Lower lobe of right lung (tissue), 2 donors: ENCODE measurements at regions not wholly inside any gene's neighbourhood (a gene's known extent, or its start where the extent isn't known, plus 50 kb on each side); places are given as distances from the start of the nearest gene placed in this dataset.

Experiments
- ATAC-seq, 2 donors: fragments of 200-7000 bp; cut with Tn5 transposase; one replicate each; pipeline ENCODE4 v1.9.1; 2020 to 2022; ENCODE audit warnings: mild to moderate bottlenecking in 2 of 2, moderate library complexity in 2 of 2
- DNase-seq: peaks from one replicate; pipeline ENCODE4 v3.0.0-alpha.2; 2020
- H3K27ac ChIP-seq: fragments of 200-600 bp; one replicate; pipeline ENCODE4 v1.8.0; 2022
- H3K27me3 ChIP-seq: fragments of 200-600 bp; one replicate; pipeline ENCODE4 v1.8.0; 2022; ENCODE audit warnings: low read depth
- H3K36me3 ChIP-seq: fragments of 200-600 bp; one replicate; pipeline ENCODE4 v1.8.0; 2022; ENCODE audit warnings: mild to moderate bottlenecking
- H3K4me1 ChIP-seq: fragments of 200-600 bp; one replicate; pipeline ENCODE4 v1.8.0; 2022
- H3K4me3 ChIP-seq: fragments of 200-600 bp; one replicate; pipeline ENCODE4 v1.8.0; 2022; ENCODE audit warnings: mild to moderate bottlenecking
- H3K9me3 ChIP-seq: fragments of 200-600 bp; one replicate; pipeline ENCODE4 v1.8.0; 2022
- CTCF ChIP-seq: fragments of 200-600 bp; IDR thresholded peaks from one replicate; pipeline ENCODE4 v1.8.0; 2022; ENCODE audit warnings: antibody characterized with exemption, mild to moderate bottlenecking
- intact Hi-C: fragments of 100-400 bp; cut with DNase I; formaldehyde crosslinking; loops from one replicate; pipeline ENCODE4 v1.11.0; 2022
- donor health status: DM: no; HTN: yes; CAD: no; lungs with severe emphysema.

GRCh38 chrX:10042055-10042454 lies 74.9 kb downstream of the CLDN34 start:
- TF ChIP-seq CTCF = no peak
- H3K4me1 ChIP-seq = peaks cover 14% of the 10 kb centered on the region
- intact Hi-C loops = no loop called here
- H3K4me3 ChIP-seq = no peak overlapping the region
- no peaks in the 10 kb centered on the region for H3K36me3 ChIP-seq
- no peak overlapping the region for H3K27ac ChIP-seq
- DNase-seq = no peak
- no peaks in the 10 kb centered on the region for H3K9me3 ChIP-seq
- no peaks in the 10 kb centered on the region for H3K27me3 ChIP-seq
- no peak for ATAC-seq

- intact Hi-C loops = no loop called here
These were observed 76.2 kb downstream of the CLDN34 start for GRCh38 chrX:10043386-10043785.

GRCh38 chrX:10044021-10044420 lies 76.9 kb downstream of the CLDN34 start:
- intact Hi-C loops = no loop called here
- no peak for TF ChIP-seq CTCF
- no peak for DNase-seq

More at GRCh38 chrX:10043386-10043785, 76.2 kb downstream of the CLDN34 start:
- no peaks in the 10 kb centered on the region for H3K36me3 ChIP-seq
- peaks cover 14% of the 10 kb centered on the region for H3K4me1 ChIP-seq
- DNase-seq (no peak), ATAC-seq (no peak)
- no peaks in the 10 kb centered on the region for H3K9me3 ChIP-seq
- TF ChIP-seq CTCF = no peak
- H3K4me3 ChIP-seq = no peak overlapping the region
- H3K27ac ChIP-seq = no peak overlapping the region
- H3K27me3 ChIP-seq = no peaks in the 10 kb centered on the region

GRCh38 chrX:10045327-10046000 lies 78.3 kb downstream of the CLDN34 start:
- Histone ChIP-seq H3K4me1 (peaks cover 29% of the 10 kb centered on the region), H3K9me3 (no peaks in the 10 kb centered on the region), H3K27ac (peak overlapping the region; percentile 24), H3K27me3 (no peaks in the 10 kb centered on the region), H3K36me3 (no peaks in the 10 kb centered on the region), H3K4me3 (no peak overlapping the region)
- no peak for TF ChIP-seq CTCF
- ATAC-seq (no peak), DNase-seq (no peak)
- intact Hi-C loops = no loop called here

More at GRCh38 chrX:10044021-10044420, 76.9 kb downstream of the CLDN34 start:
- Histone ChIP-seq H3K27ac (no peak overlapping the region), H3K27me3 (no peaks in the 10 kb centered on the region), H3K4me3 (no peak overlapping the region), H3K9me3 (no peaks in the 10 kb centered on the region), H3K36me3 (no peaks in the 10 kb centered on the region), H3K4me1 (peaks cover 18% of the 10 kb centered on the region)
- ATAC-seq = no peak

- DNase-seq (no peak), ATAC-seq (no peak)
- H3K4me3 ChIP-seq = no peak overlapping the region
- TF ChIP-seq CTCF = no peak
- peaks cover 34% of the 10 kb centered on the region for H3K4me1 ChIP-seq
- no peaks in the 10 kb centered on the region for H3K27me3 ChIP-seq
- H3K36me3 ChIP-seq = no peaks in the 10 kb centered on the region
- intact Hi-C loops = no loop called here
- no peaks in the 10 kb centered on the region for H3K9me3 ChIP-seq
- no peak overlapping the region for H3K27ac ChIP-seq
These were observed 80.0 kb downstream of the CLDN34 start for GRCh38 chrX:10047133-10047532.
